ENCODE measurements at regions not wholly inside any gene's neighbourhood (a gene's known extent, or its start where the extent isn't known, plus 50 kb on each side); places are given as distances from the start of the nearest gene placed in this dataset.

DNA sequence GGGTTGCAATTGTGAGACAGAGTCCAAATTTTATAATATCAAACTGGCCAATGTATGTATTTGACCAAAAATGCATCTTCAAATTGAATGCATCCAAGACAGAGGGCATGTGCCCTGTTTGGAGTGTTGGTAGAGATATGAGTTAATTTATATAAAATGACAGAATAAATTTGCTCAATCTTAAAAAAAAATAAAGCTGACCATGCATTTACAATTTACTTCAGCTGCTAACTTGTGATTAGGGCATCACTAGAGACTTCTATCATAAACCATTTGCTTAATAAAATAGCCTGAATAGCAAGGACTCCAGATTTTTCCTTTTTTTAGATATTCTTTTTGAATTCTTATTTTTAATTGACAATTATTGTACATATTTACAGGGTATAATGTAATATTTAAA is 1345.8 kb downstream of the CDH11 start:
- TF ChIP-seq, protein P1, sequence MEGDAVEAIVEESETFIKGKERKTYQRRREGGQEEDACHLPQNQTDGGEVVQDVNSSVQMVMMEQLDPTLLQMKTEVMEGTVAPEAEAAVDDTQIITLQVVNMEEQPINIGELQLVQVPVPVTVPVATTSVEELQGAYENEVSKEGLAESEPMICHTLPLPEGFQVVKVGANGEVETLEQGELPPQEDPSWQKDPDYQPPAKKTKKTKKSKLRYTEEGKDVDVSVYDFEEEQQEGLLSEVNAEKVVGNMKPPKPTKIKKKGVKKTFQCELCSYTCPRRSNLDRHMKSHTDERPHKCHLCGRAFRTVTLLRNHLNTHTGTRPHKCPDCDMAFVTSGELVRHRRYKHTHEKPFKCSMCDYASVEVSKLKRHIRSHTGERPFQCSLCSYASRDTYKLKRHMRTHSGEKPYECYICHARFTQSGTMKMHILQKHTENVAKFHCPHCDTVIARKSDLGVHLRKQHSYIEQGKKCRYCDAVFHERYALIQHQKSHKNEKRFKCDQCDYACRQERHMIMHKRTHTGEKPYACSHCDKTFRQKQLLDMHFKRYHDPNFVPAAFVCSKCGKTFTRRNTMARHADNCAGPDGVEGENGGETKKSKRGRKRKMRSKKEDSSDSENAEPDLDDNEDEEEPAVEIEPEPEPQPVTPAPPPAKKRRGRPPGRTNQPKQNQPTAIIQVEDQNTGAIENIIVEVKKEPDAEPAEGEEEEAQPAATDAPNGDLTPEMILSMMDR (IDR thresholded peaks at IDR 0.05) = no peak

DNA sequence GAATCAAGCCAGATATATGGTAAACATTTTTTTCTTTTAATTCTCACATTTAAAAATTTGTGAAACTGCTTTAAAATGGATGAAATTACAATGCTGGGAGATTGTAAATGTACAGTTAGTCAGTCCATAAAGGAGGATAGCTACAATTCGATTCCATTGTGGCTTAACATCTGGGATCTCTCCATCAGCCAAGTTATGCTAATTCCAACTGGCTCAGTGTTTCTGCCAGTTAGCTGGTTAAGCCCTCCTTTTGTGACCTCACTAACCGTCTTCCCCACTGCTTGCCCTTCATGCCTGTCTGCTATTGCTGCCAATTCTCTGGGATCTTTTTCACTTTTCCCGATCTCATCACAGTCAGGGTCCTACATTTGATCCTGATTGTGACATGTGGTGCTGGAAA is 1347.6 kb downstream of the CDH11 start:
- TF ChIP-seq, protein P1 (IDR thresholded peaks at IDR 0.05) = no peak

DNA sequence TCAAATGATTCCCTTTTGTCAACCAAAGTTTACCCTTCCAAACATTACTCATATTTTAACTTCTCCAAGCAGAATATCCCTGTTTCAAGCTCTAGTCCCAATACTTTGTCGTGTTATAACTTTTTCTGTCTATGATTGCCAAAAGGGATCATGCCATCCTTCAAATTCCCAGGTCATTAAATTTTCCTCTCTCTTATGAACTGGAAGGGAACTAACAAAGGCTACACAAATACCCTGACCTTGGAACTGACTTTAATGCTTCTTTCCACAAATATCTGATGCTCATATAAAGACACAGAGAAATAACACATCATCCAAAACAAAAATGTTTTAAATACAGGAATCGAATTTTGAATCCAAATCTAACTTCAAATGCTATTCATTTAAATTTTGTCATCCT is 1352.7 kb downstream of the CDH11 start:
- TF ChIP-seq, protein P1 (IDR thresholded peaks at IDR 0.05) = no peak

DNA sequence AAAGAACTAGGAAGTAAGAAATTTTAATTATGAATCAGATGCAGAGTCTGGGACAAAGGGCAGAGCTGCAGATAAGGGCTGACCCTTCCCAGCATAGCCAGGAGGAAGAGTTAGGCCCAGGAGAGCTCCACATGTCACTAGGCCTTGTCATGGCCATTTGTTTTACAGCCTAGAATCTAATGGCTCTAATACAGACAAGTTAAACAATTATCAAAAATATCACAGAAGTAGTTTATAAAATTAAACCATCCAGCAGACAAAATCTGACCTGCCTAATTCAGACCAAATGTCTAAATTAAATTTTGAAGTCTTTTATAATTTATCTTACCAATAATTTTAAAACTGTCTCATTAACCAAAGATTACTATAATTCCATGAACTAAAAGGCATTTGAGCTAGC is 1369.5 kb downstream of the CDH11 start:
- TF ChIP-seq, protein P1 (IDR thresholded peaks at IDR 0.05) = no peak

DNA sequence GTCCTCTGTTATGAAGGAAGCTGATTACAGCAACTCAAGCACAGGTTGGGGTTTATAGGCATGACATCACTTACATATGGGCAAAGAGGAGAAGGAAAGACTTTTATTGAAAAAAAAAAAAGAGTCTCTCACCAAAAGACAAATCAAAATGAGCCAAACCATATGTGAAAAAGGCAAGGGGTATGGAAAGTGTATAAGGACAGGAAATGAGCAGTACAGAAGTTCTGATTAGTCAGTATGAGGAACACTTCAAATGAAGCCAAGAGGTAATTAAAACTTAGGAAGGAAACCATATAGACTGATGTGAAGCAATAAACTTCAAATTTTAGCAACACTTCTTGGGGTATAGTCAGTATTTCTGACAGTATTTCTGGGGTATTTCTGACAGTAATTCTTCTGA is 1372.6 kb downstream of the CDH11 start:
- TF ChIP-seq, protein P1 (IDR thresholded peaks at IDR 0.05) = no peak

DNA sequence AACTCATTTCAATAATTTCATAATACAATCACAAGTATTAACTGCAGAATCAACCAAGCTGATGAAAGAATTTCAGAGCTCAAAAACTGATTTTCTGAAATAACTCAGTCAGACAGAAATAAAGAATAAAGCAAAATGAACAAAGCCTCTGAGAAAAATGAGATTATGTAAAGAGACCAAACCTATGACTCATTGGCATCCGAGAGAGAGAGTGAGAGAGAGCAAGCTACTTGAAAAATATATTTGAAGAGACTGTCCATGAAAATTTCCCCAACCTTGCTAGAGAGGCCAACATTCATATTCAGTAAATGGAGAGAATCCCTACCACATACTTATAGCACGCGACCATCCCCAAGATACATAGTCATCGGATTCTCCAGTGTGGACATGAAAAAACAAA is 1376.4 kb downstream of the CDH11 start:
- TF ChIP-seq, protein P1 (IDR thresholded peaks at IDR 0.05) = no peak

DNA sequence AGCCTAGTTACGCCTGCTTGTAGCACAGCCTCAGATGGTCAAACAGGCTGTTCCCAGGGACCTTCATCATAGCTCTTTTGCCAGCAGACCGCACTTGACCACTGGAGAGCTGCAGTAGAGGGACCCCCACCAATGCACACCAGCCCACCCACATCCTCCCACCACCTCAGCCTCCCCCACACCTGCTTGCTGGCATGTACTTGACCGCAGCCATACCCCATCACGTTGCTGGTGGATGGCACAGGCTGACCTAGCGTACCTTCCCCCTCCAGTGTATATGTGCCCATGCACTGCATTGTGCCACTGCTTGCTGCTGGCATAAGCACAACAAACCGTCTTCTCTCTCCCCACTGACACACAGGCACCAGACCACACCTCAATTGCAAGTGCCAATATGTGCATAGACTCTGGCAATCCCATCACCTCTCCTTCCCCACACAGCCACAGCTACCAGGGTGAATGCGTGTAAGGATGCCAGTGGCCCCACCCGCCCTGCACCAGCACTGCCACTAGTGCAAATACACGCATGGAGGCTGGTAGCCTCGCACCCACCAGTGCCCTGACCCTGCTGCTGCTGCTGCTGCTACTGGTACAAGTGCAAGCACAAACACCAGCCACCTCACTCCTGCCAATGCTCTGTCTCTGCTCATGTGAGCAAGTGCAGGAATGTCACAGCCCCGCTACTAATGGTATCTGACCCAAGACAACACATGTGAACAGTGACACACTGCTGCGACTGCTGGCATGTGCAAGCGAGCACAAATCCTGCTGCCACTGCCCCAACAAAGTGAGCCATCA is 1377.6 kb downstream of the CDH11 start:
- TF ChIP-seq, protein P1 (IDR thresholded peaks at IDR 0.05) = no peak

DNA sequence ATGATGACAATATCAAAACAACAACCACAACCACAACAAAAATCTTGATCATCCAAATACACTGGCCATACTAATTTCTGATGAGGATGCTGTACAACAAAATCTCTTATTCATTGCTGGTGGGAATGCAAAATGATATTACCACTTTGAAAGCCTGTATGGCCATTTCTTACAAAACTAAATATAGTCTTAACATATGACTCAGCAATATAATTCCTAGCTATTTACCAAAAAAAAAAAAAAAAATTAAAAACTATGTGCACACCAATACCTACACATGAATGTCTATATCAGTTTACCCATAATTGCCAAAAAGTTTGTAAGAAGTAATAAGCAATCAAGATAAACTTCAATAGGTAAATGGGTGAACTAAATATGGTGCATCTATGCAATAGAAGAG is 1379.7 kb downstream of the CDH11 start:
- TF ChIP-seq, protein P1 (IDR thresholded peaks at IDR 0.05) = no peak
